ENCODE measurements at regions not wholly inside any gene's neighbourhood (a gene's known extent, or its start where the extent isn't known, plus 50 kb on each side); places are given as distances from the start of the nearest gene placed in this dataset.

DNA sequence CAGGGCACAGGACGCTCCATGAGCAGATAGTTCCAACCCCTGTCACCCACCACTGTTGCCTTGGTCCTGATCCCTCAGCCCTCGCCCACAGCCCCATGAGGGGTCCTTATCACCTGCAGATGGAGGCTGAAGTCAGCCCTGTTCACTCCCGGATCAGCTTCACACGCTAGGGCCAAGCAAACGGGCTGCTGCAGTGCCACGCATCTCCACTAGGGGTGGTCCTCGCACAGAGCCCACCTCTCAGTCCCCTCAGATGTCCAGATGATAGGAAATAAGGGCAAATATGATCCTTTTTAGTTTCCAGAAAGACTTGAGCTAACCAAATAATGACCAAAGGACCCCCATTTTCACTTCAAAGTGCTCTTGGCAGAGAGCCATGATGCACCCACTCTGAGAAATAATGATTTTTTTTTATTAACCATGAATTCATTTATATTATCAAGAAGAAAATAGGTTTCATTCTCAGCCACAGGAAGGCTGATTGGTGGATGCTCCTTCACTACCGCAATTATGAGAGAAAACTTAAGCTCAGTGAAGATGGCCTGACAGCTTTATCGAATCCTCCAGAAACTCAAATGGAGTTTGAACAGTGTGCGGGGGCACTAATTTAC lies 71.9 kb upstream of the KLHL29 start:
- TF ChIP-seq CTCF (IDR thresholded peaks at IDR 0.05), result peak; percentile 84
- TF ChIP-seq EZH2phosphoT487 (IDR thresholded peaks at IDR 0.05), result no peak
- TF ChIP-seq EZH2 (IDR thresholded peaks at IDR 0.05), result no peak
